ENCODE measurements at regions not wholly inside any gene's neighbourhood (a gene's known extent, or its start where the extent isn't known, plus 50 kb on each side); places are given as distances from the start of the nearest gene placed in this dataset.
"Not testable (repeated sequence)": the region's sequence is repeated elsewhere in the genome, so short reads cannot be mapped to it uniquely, and the experiment has no call there.

GRCh38 chr9:26781906-26782305, 110.7 kb downstream of the CAAP1 start:
- Histone ChIP-seq H3K36me3 (ENCODE audit: insufficient read depth, low read length, poor library complexity, severe bottlenecking) (no peaks in the 10 kb centered on the region), H3K27ac (ENCODE audit: low read depth, low read length, poor library complexity, severe bottlenecking) (no peak overlapping the region), H3K27me3 (replicated peaks; ENCODE audit: insufficient read depth, low read depth, low read length, poor library complexity) (no peaks in the 10 kb centered on the region), H3K4me3 (ENCODE audit: low read depth, low read length, poor library complexity, severe bottlenecking) (no peak overlapping the region), H3K9me3 (ENCODE audit: low read depth, low read length, poor library complexity, severe bottlenecking) (no peaks in the 10 kb centered on the region), H3K4me1 (ENCODE audit: insufficient read depth, low read length, poor library complexity, severe bottlenecking) (no peaks in the 10 kb centered on the region)
- intact Hi-C loops (cut with micrococcal nuclease; ENCODE audit: unreplicated experiment) = no loop called here
- no peak for DNase-seq (ENCODE audit: low spot score)
- CTCF ChIA-PET = no interaction called here
- no TSS peak for BruUV-seq (replicated peaks)
- POLR2A ChIA-PET (ENCODE audit: low non-redundant PET) = no interaction called here
- TF ChIP-seq EZH2 (IDR thresholded peaks at IDR 0.05; ENCODE audit: borderline replicate concordance, low read depth, low read length, poor library complexity, severe bottlenecking) = no peak
- TF ChIP-seq, protein P1, sequence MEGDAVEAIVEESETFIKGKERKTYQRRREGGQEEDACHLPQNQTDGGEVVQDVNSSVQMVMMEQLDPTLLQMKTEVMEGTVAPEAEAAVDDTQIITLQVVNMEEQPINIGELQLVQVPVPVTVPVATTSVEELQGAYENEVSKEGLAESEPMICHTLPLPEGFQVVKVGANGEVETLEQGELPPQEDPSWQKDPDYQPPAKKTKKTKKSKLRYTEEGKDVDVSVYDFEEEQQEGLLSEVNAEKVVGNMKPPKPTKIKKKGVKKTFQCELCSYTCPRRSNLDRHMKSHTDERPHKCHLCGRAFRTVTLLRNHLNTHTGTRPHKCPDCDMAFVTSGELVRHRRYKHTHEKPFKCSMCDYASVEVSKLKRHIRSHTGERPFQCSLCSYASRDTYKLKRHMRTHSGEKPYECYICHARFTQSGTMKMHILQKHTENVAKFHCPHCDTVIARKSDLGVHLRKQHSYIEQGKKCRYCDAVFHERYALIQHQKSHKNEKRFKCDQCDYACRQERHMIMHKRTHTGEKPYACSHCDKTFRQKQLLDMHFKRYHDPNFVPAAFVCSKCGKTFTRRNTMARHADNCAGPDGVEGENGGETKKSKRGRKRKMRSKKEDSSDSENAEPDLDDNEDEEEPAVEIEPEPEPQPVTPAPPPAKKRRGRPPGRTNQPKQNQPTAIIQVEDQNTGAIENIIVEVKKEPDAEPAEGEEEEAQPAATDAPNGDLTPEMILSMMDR (conservative IDR thresholded peaks at IDR 0.05; ENCODE audit: low read depth, low read length) = no peak

DNA sequence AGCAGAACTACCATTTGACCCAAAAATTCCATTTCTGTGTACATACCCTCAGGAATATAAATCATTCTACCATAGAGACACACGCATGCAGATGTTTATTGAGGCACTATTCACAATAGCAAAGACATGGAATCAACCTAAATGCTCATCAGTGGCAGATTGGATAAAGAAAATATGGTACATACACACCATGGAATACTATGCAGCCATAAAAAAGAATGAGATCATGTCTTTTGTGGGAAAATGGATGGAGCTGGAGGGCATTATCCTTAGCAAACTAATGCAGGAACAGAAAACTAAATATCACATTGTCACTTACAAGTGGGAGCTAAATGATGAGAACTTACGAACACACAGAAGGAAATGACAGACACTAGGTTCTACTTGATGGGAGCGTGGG, 112.3 kb downstream of the CAAP1 start:
- intact Hi-C loops (cut with micrococcal nuclease; ENCODE audit: unreplicated experiment); BruUV-seq (replicated peaks): not testable (repeated sequence)

DNA sequence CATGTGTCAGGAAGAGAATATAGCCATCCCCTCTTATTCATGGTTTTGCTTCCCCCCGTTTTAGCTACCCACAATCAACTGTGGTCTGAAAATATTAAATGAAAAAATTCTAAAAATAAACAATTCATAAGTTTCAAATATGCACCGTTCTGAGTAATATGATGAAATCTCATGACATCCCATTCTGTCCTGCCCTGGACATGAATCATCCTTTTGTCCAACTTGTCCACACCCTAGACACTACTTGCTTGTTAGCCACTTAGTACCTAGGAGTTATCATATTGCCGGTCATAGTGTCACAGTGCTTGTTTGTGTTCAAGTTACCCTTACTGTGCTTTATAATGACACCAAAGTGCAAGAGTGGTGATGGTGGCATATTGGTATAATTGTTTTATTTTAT, 113.5 kb downstream of the CAAP1 start:
- BruUV-seq (replicated peaks) = no TSS peak
- H3K4me1 ChIP-seq (ENCODE audit: insufficient read depth, low read length, poor library complexity, severe bottlenecking) = no peaks in the 10 kb centered on the region
- H3K27me3 ChIP-seq (replicated peaks; ENCODE audit: insufficient read depth, low read depth, low read length, poor library complexity) = no peaks in the 10 kb centered on the region
- intact Hi-C loops (cut with micrococcal nuclease; ENCODE audit: unreplicated experiment) = no loop called here
- TF ChIP-seq, protein P1 (conservative IDR thresholded peaks at IDR 0.05; ENCODE audit: low read depth, low read length) = no peak
- no peak for TF ChIP-seq EZH2 (IDR thresholded peaks at IDR 0.05; ENCODE audit: borderline replicate concordance, low read depth, low read length, poor library complexity, severe bottlenecking)
- no peak overlapping the region for H3K27ac ChIP-seq (ENCODE audit: low read depth, low read length, poor library complexity, severe bottlenecking)
- CTCF ChIA-PET = no interaction called here
- no peaks in the 10 kb centered on the region for H3K9me3 ChIP-seq (ENCODE audit: low read depth, low read length, poor library complexity, severe bottlenecking)
- POLR2A ChIA-PET (ENCODE audit: low non-redundant PET) = no interaction called here
- DNase-seq (ENCODE audit: low spot score) = no peak
- no peaks in the 10 kb centered on the region for H3K36me3 ChIP-seq (ENCODE audit: insufficient read depth, low read length, poor library complexity, severe bottlenecking)
- H3K4me3 ChIP-seq (ENCODE audit: low read depth, low read length, poor library complexity, severe bottlenecking) = no peak overlapping the region

More for the DNA sequence above, 112.3 kb downstream of the CAAP1 start:
- POLR2A ChIA-PET (ENCODE audit: low non-redundant PET); H3K9me3 ChIP-seq (ENCODE audit: low read depth, low read length, poor library complexity, severe bottlenecking); H3K4me3 ChIP-seq (ENCODE audit: low read depth, low read length, poor library complexity, severe bottlenecking); H3K4me1 ChIP-seq (ENCODE audit: insufficient read depth, low read length, poor library complexity, severe bottlenecking); CTCF ChIA-PET; H3K36me3 ChIP-seq (ENCODE audit: insufficient read depth, low read length, poor library complexity, severe bottlenecking); H3K27ac ChIP-seq (ENCODE audit: low read depth, low read length, poor library complexity, severe bottlenecking); DNase-seq (ENCODE audit: low spot score); H3K27me3 ChIP-seq (replicated peaks; ENCODE audit: insufficient read depth, low read depth, low read length, poor library complexity): not testable (repeated sequence)

GRCh38 chr9:26775391-26775790, 117.2 kb downstream of the CAAP1 start:
- no peaks in the 10 kb centered on the region for H3K4me1 ChIP-seq (ENCODE audit: insufficient read depth, low read length, poor library complexity, severe bottlenecking)
- DNase-seq (ENCODE audit: low spot score) = no peak
- TF ChIP-seq, protein P1 (conservative IDR thresholded peaks at IDR 0.05; ENCODE audit: low read depth, low read length) = no peak
- no peak for TF ChIP-seq EZH2 (IDR thresholded peaks at IDR 0.05; ENCODE audit: borderline replicate concordance, low read depth, low read length, poor library complexity, severe bottlenecking)
- POLR2A ChIA-PET (ENCODE audit: low non-redundant PET) = no interaction called here
- H3K27me3 ChIP-seq (replicated peaks; ENCODE audit: insufficient read depth, low read depth, low read length, poor library complexity) = no peaks in the 10 kb centered on the region
- H3K36me3 ChIP-seq (ENCODE audit: insufficient read depth, low read length, poor library complexity, severe bottlenecking) = no peaks in the 10 kb centered on the region
- CTCF ChIA-PET = no interaction called here
- no TSS peak for BruUV-seq (replicated peaks)
- H3K9me3 ChIP-seq (ENCODE audit: low read depth, low read length, poor library complexity, severe bottlenecking) = no peaks in the 10 kb centered on the region
- no peak overlapping the region for H3K27ac ChIP-seq (ENCODE audit: low read depth, low read length, poor library complexity, severe bottlenecking)
- intact Hi-C loops (cut with micrococcal nuclease; ENCODE audit: unreplicated experiment) = no loop called here
- H3K4me3 ChIP-seq (ENCODE audit: low read depth, low read length, poor library complexity, severe bottlenecking) = no peak overlapping the region

Measured in A673 (cell line).